ENCODE measurements at regions not wholly inside any gene's neighbourhood (a gene's known extent, or its start where the extent isn't known, plus 50 kb on each side); places are given as distances from the start of the nearest gene placed in this dataset.

DNA sequence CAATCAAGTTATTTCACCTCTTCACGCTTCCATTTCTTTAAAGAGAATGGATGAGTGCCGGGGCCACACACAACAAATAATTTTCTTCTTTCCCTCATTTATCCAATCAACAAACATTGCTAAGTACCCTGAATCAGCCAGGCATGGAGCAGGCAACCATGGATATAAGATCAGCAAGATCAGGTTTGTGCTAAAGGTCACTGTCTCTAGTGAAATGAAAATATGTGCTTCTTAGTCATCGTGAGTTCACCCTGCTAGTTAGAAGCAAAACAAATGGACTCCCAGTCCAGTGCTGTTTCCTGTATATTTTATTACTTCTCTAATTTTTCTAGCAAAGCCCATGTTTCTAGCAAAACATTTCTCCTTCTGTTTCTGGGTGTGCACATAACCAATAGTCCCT, 629.2 kb downstream of the BNC2 start:
- TF ChIP-seq, protein P1, sequence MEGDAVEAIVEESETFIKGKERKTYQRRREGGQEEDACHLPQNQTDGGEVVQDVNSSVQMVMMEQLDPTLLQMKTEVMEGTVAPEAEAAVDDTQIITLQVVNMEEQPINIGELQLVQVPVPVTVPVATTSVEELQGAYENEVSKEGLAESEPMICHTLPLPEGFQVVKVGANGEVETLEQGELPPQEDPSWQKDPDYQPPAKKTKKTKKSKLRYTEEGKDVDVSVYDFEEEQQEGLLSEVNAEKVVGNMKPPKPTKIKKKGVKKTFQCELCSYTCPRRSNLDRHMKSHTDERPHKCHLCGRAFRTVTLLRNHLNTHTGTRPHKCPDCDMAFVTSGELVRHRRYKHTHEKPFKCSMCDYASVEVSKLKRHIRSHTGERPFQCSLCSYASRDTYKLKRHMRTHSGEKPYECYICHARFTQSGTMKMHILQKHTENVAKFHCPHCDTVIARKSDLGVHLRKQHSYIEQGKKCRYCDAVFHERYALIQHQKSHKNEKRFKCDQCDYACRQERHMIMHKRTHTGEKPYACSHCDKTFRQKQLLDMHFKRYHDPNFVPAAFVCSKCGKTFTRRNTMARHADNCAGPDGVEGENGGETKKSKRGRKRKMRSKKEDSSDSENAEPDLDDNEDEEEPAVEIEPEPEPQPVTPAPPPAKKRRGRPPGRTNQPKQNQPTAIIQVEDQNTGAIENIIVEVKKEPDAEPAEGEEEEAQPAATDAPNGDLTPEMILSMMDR (IDR thresholded peaks at IDR 0.05; ENCODE audit: low read length, missing control alignments) = no peak
- no peak overlapping the region for H3K4me3 ChIP-seq (replicated peaks; ENCODE audit: low read depth, low read length)
- DNase-seq (ENCODE audit: low read depth) = peak; percentile 22

DNA sequence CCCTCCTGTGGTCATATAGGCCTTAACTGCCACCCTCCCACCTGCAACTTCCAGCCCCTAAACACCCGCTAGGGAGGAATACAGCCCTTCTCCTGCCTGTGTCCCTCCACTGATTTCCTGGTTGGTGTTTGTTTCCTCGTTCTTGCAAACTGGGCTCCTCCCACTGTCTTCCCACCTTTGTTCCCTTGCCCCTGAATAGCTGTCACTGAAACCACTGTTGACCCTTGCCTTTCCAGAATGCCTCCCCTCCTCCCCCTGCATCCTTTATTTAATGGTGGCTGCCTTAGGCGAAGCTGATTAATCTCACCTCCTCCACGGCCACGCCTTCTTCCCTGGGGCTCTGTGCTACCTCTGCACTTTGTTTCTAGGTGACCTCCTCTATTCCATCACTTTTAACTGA, 626.7 kb downstream of the BNC2 start:
- TF ChIP-seq, protein P1 (IDR thresholded peaks at IDR 0.05; ENCODE audit: low read length, missing control alignments) = no peak
- DNase-seq (ENCODE audit: low read depth) = no peak
- no peak overlapping the region for H3K4me3 ChIP-seq (replicated peaks; ENCODE audit: low read depth, low read length)

DNA sequence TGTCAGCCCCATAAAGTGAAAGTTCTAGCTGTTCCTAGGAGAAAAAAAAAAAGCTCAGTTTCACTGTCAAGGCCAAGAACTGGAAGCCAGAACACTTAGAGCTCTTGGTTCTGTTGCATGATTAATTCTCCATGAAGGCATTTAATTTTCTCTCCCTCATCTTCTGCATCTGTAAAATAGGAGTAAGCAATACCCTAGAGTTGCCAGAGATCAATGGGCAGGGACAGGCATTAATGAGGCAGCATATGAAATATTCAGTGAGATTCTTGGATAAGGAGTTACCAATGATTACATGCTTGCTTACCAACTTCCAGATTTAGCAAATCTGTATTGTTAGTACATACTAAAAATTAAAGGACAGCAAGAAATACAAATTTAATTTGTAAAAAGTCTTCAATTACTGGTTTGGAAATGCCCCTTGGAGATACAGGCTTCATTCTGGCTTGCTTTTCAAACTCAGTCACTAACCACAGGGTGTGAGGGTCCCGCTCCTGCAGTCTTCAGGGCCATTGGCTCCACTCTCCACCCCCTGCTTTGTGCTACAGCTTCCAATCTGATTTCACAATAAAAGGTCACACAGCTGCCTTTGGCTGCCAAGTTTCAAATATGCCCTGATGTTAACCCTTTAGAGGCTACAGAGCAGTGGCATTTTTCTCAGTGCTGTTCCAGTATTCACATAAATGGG, 624.6 kb downstream of the BNC2 start:
- TF ChIP-seq, protein P1 (IDR thresholded peaks at IDR 0.05; ENCODE audit: low read length, missing control alignments) = no peak
- peak; percentile 45 for DNase-seq (ENCODE audit: low read depth)
- H3K4me3 ChIP-seq (replicated peaks; ENCODE audit: low read depth, low read length) = no peak overlapping the region

DNA sequence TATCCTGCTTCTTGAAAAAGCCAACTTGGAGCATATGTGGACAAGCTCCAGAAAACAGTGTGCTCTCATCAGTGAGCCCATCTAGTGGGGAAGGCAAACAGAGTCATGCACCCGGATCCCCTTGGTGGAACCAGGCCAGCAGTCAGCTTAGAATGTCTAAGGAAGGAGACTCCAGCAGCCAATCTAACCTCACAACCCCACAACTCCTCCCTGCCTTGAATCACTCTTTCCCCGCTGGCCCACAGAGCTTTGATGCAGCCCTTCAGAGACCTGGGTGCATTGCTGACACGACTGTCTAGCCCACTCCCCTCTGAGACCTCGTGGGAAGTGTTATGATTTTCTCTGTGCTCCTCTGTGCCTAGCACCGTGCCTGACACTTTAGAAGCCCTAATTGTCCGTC, 623.7 kb downstream of the BNC2 start:
- no peak overlapping the region for H3K4me3 ChIP-seq (replicated peaks; ENCODE audit: low read depth, low read length)
- TF ChIP-seq, protein P1 (IDR thresholded peaks at IDR 0.05; ENCODE audit: low read length, missing control alignments) = no peak

DNA sequence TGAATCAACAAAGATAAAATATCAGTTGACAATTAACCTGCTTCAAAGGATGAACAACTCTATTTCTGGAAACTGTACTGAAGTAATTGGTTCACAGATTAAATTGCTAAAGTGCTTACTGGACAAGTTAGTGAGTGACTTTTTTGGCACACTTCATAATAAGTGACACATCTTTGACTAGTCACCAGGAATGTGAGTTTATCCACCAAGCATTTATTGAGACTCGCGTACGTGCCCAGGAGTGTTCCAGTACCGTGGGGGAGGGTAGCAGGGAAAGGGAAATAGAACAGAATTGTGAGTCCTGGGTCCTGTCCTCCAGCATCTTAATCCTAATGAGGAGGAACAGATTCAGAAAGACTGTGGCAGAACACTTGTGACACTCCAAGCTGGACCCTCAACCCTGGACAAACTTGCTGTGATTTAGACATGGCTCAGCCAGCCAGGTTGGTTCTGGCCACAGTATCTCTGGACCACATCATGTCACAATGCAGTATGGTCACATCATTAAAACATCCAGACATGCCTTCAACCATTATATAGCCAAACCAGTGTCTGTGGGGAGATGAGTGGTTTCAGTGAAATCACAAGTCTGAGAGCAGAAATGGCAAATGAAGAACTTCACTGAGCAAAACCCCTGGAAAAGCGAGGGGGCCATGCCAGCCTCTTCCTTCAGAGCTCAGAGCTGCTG, 623.1 kb downstream of the BNC2 start:
- TF ChIP-seq, protein P1 (IDR thresholded peaks at IDR 0.05; ENCODE audit: low read length, missing control alignments) = no peak
- peak; percentile 46 for DNase-seq (ENCODE audit: low read depth)
- no peak overlapping the region for H3K4me3 ChIP-seq (replicated peaks; ENCODE audit: low read depth, low read length)

More for the DNA sequence above, 623.7 kb downstream of the BNC2 start:
- no peak for DNase-seq (ENCODE audit: low read depth)

DNA sequence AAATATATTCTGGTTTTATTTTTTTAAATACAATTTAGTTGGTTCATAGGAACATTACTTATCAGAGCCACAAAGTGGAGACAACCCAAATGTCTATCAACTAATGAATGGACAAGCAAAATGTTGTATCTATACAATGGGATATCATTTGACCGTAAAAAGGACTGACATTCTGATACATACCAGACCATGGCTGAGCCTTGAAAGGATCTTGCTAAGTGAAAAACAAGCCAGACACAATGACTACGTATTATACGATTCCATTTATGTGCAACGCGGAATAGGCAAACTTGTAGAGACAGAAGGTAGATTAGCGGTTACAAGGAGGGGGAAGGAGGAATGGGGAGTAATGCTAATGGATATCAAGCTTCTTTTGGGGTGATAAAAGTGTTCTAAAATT, 621.6 kb downstream of the BNC2 start:
- H3K4me3 ChIP-seq (replicated peaks; ENCODE audit: low read depth, low read length) = no peak overlapping the region
- TF ChIP-seq, protein P1 (IDR thresholded peaks at IDR 0.05; ENCODE audit: low read length, missing control alignments) = no peak
- DNase-seq (ENCODE audit: low read depth) = no peak

Data from fibroblast of pulmonary artery (primary cell).